Epithelial cell of prostate (primary cell): ENCODE measurements at regions not wholly inside any gene's neighbourhood (a gene's known extent, or its start where the extent isn't known, plus 50 kb on each side); places are given as distances from the start of the nearest gene placed in this dataset.
A peak's percentile ranks its signal among the peaks of the same experiment; 100 is the strongest.

ENCODE experiments used
- DNase-seq: peaks from one replicate; pipeline ENCODE4 v3.0.0-alpha.2; 2011; ENCODE audit warnings: low read depth, low spot score
- H3K27ac ChIP-seq: fragments of 450-650 bp; 2 replicates; pipeline ENCODE4 v1.5.1; 2017; ENCODE audit warnings: mild to moderate bottlenecking

- DNase-seq: peak; percentile 39
- H3K27ac ChIP-seq: no peak overlapping the region
Observed at GRCh38 chr21:34307991-34308532, 55.7 kb upstream of the KCNE2 start.

GRCh38 chr21:34311561-34312330 lies 52.1 kb upstream of the KCNE2 start:
- no peak for DNase-seq
- H3K27ac ChIP-seq: no peak overlapping the region

DNA sequence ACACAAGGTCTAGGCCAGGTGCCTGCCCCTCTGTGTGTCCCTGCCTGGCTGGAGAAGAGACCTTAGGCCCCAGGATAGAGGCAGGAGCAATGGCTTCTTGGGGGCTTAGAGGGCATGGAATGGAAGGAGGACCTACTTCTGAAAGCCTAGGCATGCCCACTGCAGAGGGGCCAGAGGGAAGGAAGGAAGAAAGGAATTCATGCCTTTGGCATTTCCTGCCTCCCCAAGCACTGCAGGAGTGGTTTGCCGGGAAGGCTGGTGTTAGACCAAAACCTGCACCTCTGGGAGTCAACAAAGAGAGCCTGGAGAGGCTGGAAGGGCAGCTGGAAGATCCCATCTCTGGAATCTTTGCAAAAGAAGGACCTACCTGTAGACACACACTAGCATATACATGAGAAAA lies 50.7 kb upstream of the KCNE2 start:
- no peak overlapping the region for H3K27ac ChIP-seq
- no peak for DNase-seq
